Testis (tissue), 2 donors: ENCODE measurements at regions not wholly inside any gene's neighbourhood (a gene's known extent, or its start where the extent isn't known, plus 50 kb on each side); places are given as distances from the start of the nearest gene placed in this dataset.

Experiments used
- POLR2A ChIP-seq: fragments of 450-650 bp; IDR thresholded peaks from one replicate; pipeline ENCODE4 v1.6.1; 2017; ENCODE audit warnings: antibody characterized with exemption, mild to moderate bottlenecking, moderate library complexity
- TF ChIP-seq, protein P1 (sequence below), 3 experiments: fragments of 450-650 bp in 2 of 3; fragments of 200-600 bp in 1 of 3; sonication (generic) in 1 of 3; IDR thresholded peaks; one replicate each; pipeline ENCODE4 v1.5.1; 2016 to 2019; ENCODE audit warnings: antibody characterized with exemption in 3 of 3, mild to moderate bottlenecking in 2 of 3, moderate library complexity in 1 of 3

DNA sequence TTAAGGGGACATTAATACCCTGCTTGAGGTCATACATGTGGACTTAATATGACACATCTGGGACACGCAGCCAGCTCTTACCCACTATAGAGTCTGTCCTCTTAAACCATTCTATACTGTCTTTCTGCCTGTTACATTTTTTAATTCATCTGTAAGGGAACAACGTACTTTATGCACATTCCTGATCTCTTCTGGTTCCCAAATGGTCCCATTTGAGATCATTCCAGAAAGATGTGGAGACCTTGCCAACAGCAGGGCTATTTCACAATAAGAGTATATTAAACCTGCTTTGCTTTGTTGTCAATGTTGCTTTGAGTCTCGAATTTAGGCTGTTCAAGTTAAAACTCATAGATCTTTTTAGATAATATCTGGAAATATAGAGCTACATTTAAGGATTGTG is 332.2 kb upstream of the RAG2 start:
- TF ChIP-seq, protein P1, sequence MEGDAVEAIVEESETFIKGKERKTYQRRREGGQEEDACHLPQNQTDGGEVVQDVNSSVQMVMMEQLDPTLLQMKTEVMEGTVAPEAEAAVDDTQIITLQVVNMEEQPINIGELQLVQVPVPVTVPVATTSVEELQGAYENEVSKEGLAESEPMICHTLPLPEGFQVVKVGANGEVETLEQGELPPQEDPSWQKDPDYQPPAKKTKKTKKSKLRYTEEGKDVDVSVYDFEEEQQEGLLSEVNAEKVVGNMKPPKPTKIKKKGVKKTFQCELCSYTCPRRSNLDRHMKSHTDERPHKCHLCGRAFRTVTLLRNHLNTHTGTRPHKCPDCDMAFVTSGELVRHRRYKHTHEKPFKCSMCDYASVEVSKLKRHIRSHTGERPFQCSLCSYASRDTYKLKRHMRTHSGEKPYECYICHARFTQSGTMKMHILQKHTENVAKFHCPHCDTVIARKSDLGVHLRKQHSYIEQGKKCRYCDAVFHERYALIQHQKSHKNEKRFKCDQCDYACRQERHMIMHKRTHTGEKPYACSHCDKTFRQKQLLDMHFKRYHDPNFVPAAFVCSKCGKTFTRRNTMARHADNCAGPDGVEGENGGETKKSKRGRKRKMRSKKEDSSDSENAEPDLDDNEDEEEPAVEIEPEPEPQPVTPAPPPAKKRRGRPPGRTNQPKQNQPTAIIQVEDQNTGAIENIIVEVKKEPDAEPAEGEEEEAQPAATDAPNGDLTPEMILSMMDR (IDR thresholded peaks at IDR 0.05) = no peak
- no peak for TF ChIP-seq POLR2A
